Pancreas (tissue), 10 donors: ENCODE measurements at regions not wholly inside any gene's neighbourhood (a gene's known extent, or its start where the extent isn't known, plus 50 kb on each side); places are given as distances from the start of the nearest gene placed in this dataset.
A peak's percentile ranks its signal among the peaks of the same experiment; 100 is the strongest.
"Not testable (repeated sequence)": the region's sequence is repeated elsewhere in the genome, so short reads cannot be mapped to it uniquely, and the experiment has no call there.

Experiments
- ATAC-seq, 4 donors: fragments of 200-7000 bp; cut with Tn5 transposase; one replicate each; pipeline versions ENCODE4 v1.8.0 to v1.9.1; 2020; ENCODE audit warnings: mild to moderate bottlenecking in 4 of 4, moderate library complexity in 4 of 4
- DNase-seq, 6 donors: peaks; one replicate each; pipeline ENCODE4 v3.0.0-alpha.2; 2020
- FAIRE-seq: peaks from 2 replicates; lab custom pipeline; 2012; peaks lifted over from hg19 to GRCh38; lab: Jason Lieb, UNC
- H3K27ac ChIP-seq, 4 donors: fragments of 200-600 bp; sonication (generic); 1 replicate in 3 of 4; 2 replicates in 1 of 4; pipeline versions ENCODE4 v1.5.0 to v1.8.0; 2020
- H3K27me3 ChIP-seq, 4 donors: fragments of 200-600 bp; one replicate each; pipeline ENCODE4 v1.8.0; 2021
- H3K36me3 ChIP-seq, 3 donors: fragments of 200-600 bp; sonication (generic) in 1 of 3; one replicate each; pipeline versions ENCODE4 v1.5.0 to v1.8.0; 2020 to 2021
- H3K4me1 ChIP-seq, 3 donors: fragments of 200-600 bp; one replicate each; pipeline ENCODE4 v1.8.0; 2021
- H3K4me3 ChIP-seq, 4 donors: fragments of 200-600 bp; sonication (generic) in 2 of 4; one replicate each; pipeline versions ENCODE4 v1.5.0 to v1.8.0; 2020 to 2021
- H3K9me3 ChIP-seq, 4 donors: fragments of 200-600 bp; one replicate each; pipeline ENCODE4 v1.8.0; 2021
- CTCF ChIP-seq, 4 donors: fragments of 200-600 bp; sonication (generic) in 3 of 4; IDR thresholded peaks; one replicate each; pipeline versions ENCODE4 v1.5.0 to v1.8.0; 2021; ENCODE audit warnings: antibody characterized with exemption in 4 of 4
- WGBS, 2 donors: extraction: QIAGEN DNeasy Blood & Tissue Kit; methylation state at CpG; one replicate each; pipeline ENCODE4 v1.1.7; 2013; 5-methylcytosine and 5-hydroxymethylcytosine counted together
- intact Hi-C, 3 donors: fragments of 100-400 bp; cut with DNase I; formaldehyde crosslinking; loops; one replicate each; pipeline versions ENCODE4 v1.11.1 to v1.14.2; 2022
- donor health status: healthy with polysubstance abuse.
- donor health status: DM: no; HTN: no; CAD: no; lungs with moderate emphysema.
- donor health status: DM: no; HTN: no; CAD: no.
- donor health status: control.
- donor health status: control.
- donor health status: Bipolar disorder and iron deficiency.
- donor health status: DM: yes; HTN: yes; CAD: no.
- donor health status: DM: no; HTN: no; CAD: no.
- donor health status: DM: no; HTN: no; CAD: no.
- donor health status: DM: yes; HTN: yes; CAD: no.

GRCh38 chr13:102538938-102539337 is 57.8 kb upstream of the TPP2 start:
- no peaks in the 10 kb centered on the region for H3K9me3 ChIP-seq
- intact Hi-C loops, result no loop called here
- H3K36me3 ChIP-seq, result no peaks in the 10 kb centered on the region
- DNase-seq (no peak), ATAC-seq (no peak), FAIRE-seq (no peak)
- H3K27ac ChIP-seq, result no peak overlapping the region
- no peaks in the 10 kb centered on the region for H3K27me3 ChIP-seq
- 72 to 87% methylated on average over 3 of the region's 3 CpGs for WGBS, 2 donors
- H3K4me1 ChIP-seq, result no peaks in the 10 kb centered on the region
- no peak for TF ChIP-seq CTCF (IDR thresholded peaks at IDR 0.05)
- no peak overlapping the region for H3K4me3 ChIP-seq

GRCh38 chr13:102536695-102537485 is 59.9 kb upstream of the TPP2 start:
- WGBS, 2 donors, result 56 to 62% methylated on average over 8 of the region's 8 CpGs
- no peak for FAIRE-seq
- H3K36me3 ChIP-seq, result no peaks in the 10 kb centered on the region
- DNase-seq, result peak in 2 of 6 donors; percentile 28 to 43
- H3K4me1 ChIP-seq, result no peaks in the 10 kb centered on the region
- H3K4me3 ChIP-seq, result no peak overlapping the region
- no peak for ATAC-seq
- H3K27ac ChIP-seq, result no peak overlapping the region
- H3K27me3 ChIP-seq, result no peaks in the 10 kb centered on the region
- no peaks in the 10 kb centered on the region for H3K9me3 ChIP-seq
- intact Hi-C loops, result no loop called here
- TF ChIP-seq CTCF (IDR thresholded peaks at IDR 0.05), result no peak

GRCh38 chr13:102536196-102536595 is 60.6 kb upstream of the TPP2 start:
- WGBS, 2 donors, result 54 to 57% methylated on average over 6 of the region's 6 CpGs

GRCh38 chr13:102530751-102531150 is 66.0 kb upstream of the TPP2 start:
- Histone ChIP-seq H3K27ac (no peak overlapping the region), H3K9me3 (no peaks in the 10 kb centered on the region), H3K4me1 (no peaks in the 10 kb centered on the region), H3K36me3 (no peaks in the 10 kb centered on the region), H3K4me3 (no peak overlapping the region), H3K27me3 (no peaks in the 10 kb centered on the region)
- ATAC-seq, result no peak
- TF ChIP-seq CTCF (IDR thresholded peaks at IDR 0.05), result no peak
- no peak for DNase-seq
- intact Hi-C loops, result no loop called here
- FAIRE-seq, result no peak
- 66 to 86% methylated on average over 2 of the region's 2 CpGs for WGBS, 2 donors

More at GRCh38 chr13:102536196-102536595, 60.6 kb upstream of the TPP2 start:
- TF ChIP-seq CTCF (IDR thresholded peaks at IDR 0.05), result no peak
- no peak for FAIRE-seq
- no peak for ATAC-seq
- H3K4me3 ChIP-seq, result no peak overlapping the region
- no peak overlapping the region for H3K27ac ChIP-seq
- no peaks in the 10 kb centered on the region for H3K9me3 ChIP-seq
- H3K27me3 ChIP-seq, result no peaks in the 10 kb centered on the region
- intact Hi-C loops, result no loop called here
- no peak for DNase-seq
- H3K36me3 ChIP-seq, result no peaks in the 10 kb centered on the region
- no peaks in the 10 kb centered on the region for H3K4me1 ChIP-seq

- intact Hi-C loops, H3K27ac ChIP-seq, DNase-seq, H3K27me3 ChIP-seq, H3K9me3 ChIP-seq, H3K36me3 ChIP-seq, FAIRE-seq, H3K4me3 ChIP-seq, ATAC-seq, H3K4me1 ChIP-seq: not testable (repeated sequence)
- 67 to 71% methylated on average over 8 of the region's 8 CpGs for WGBS, 2 donors
Observed at GRCh38 chr13:102522251-102522650, 74.5 kb upstream of the TPP2 start.
